ENCODE measurements at regions not wholly inside any gene's neighbourhood (a gene's known extent, or its start where the extent isn't known, plus 50 kb on each side); places are given as distances from the start of the nearest gene placed in this dataset.

- no peak for TF ChIP-seq POLR2A (IDR thresholded peaks at IDR 0.05; ENCODE audit: low read depth, low read length)
- TF ChIP-seq POLR2AphosphoS5 (IDR thresholded peaks at IDR 0.05; ENCODE audit: low read depth, low read length), result no peak
- no peak for TF ChIP-seq TAF1 (IDR thresholded peaks at IDR 0.05; ENCODE audit: low read depth, low read length)
- no peak for TF ChIP-seq SPI1 (IDR thresholded peaks at IDR 0.05; ENCODE audit: low read depth, low read length)
- no peak for TF ChIP-seq POU2F2 (IDR thresholded peaks at IDR 0.05; ENCODE audit: low read depth, low read length)
Observed at GRCh38 chr3:18012436-18012835, 270.0 kb upstream of the TBC1D5 start.

Measured in GM12891 (cell line).